HEK293T (cell line): ENCODE measurements at regions not wholly inside any gene's neighbourhood (a gene's known extent, or its start where the extent isn't known, plus 50 kb on each side); places are given as distances from the start of the nearest gene placed in this dataset.

Experiments used
- CTCF ChIA-PET: fragments of 350-600 bp; formaldehyde crosslinking; extraction: SDS; loops from one replicate; lab custom pipeline; 2021; ENCODE audit warnings: antibody characterized with exemption, inconsistent platforms; lab: Yijun Ruan, JAX
- POLR2A ChIA-PET: fragments of 350-600 bp; formaldehyde crosslinking; extraction: SDS; loops from one replicate; lab custom pipeline; 2020; ENCODE audit warnings: antibody characterized with exemption, inconsistent platforms; lab: Yijun Ruan, JAX
- DNase-seq: peaks from one replicate; pipeline ENCODE4 v3.0.0; 2012; ENCODE audit warnings: mixed read lengths; ENCODE audit errors: extremely low spot score
- ARNT ChIP-seq: fragments of 450-650 bp; IDR thresholded peaks from 2 replicates; pipeline ENCODE4 v1.6.1; 2017; ENCODE audit warnings: mild to moderate bottlenecking
- BHLHE40 ChIP-seq: fragments of 450-650 bp; IDR thresholded peaks from 2 replicates; pipeline ENCODE4 v1.6.1; 2016; ENCODE audit warnings: mild to moderate bottlenecking, moderate library complexity, borderline replicate concordance
- CTBP1 ChIP-seq: fragments of 450-650 bp; IDR thresholded peaks from 2 replicates; pipeline ENCODE4 v1.6.1; 2016; ENCODE audit warnings: borderline replicate concordance
- ELF4 ChIP-seq: fragments of 450-650 bp; IDR thresholded peaks from 2 replicates; pipeline ENCODE4 v1.6.1; 2017; ENCODE audit warnings: antibody characterized with exemption
- FOXA1 ChIP-seq: fragments of 450-650 bp; IDR thresholded peaks from 2 replicates; pipeline ENCODE4 v1.6.1; 2016; ENCODE audit warnings: mild to moderate bottlenecking
- FOXK2 ChIP-seq: fragments of 450-650 bp; IDR thresholded peaks from 2 replicates; pipeline ENCODE4 v1.6.1; 2016; ENCODE audit warnings: mild to moderate bottlenecking
- FOXM1 ChIP-seq: fragments of 450-650 bp; IDR thresholded peaks from 2 replicates; pipeline ENCODE4 v1.6.1; 2017; ENCODE audit warnings: mild to moderate bottlenecking, borderline replicate concordance
- HDGF ChIP-seq: fragments of 450-650 bp; IDR thresholded peaks from 2 replicates; pipeline ENCODE4 v1.6.1; 2017; ENCODE audit warnings: antibody characterized with exemption, borderline replicate concordance
- L3MBTL2 ChIP-seq: fragments of 450-650 bp; conservative IDR thresholded peaks from 2 replicates; pipeline ENCODE4 v1.6.1; 2016; ENCODE audit warnings: mild to moderate bottlenecking
- LEF1 ChIP-seq: fragments of 450-650 bp; IDR thresholded peaks from 2 replicates; pipeline ENCODE4 v1.6.1; 2017; ENCODE audit warnings: mild to moderate bottlenecking, borderline replicate concordance
- NFRKB ChIP-seq: fragments of 450-650 bp; IDR thresholded peaks from 2 replicates; pipeline ENCODE4 v1.6.1; 2016; ENCODE audit warnings: mild to moderate bottlenecking, moderate library complexity
- SP1 ChIP-seq: fragments of 450-650 bp; IDR thresholded peaks from 2 replicates; pipeline ENCODE4 v1.6.1; 2017
- SUZ12 ChIP-seq: fragments of 450-650 bp; IDR thresholded peaks from 2 replicates; pipeline ENCODE4 v1.6.1; 2016; ENCODE audit warnings: mild to moderate bottlenecking
- TARDBP ChIP-seq: fragments of 450-650 bp; IDR thresholded peaks from 2 replicates; pipeline ENCODE4 v1.6.1; 2016
- ZNF384 ChIP-seq: fragments of 450-650 bp; IDR thresholded peaks from 2 replicates; pipeline ENCODE4 v1.6.1; 2016
- TF ChIP-seq, protein P1 (sequence below): fragments of 450-650 bp; IDR thresholded peaks from 2 replicates; pipeline ENCODE4 v1.6.1; 2016

DNA sequence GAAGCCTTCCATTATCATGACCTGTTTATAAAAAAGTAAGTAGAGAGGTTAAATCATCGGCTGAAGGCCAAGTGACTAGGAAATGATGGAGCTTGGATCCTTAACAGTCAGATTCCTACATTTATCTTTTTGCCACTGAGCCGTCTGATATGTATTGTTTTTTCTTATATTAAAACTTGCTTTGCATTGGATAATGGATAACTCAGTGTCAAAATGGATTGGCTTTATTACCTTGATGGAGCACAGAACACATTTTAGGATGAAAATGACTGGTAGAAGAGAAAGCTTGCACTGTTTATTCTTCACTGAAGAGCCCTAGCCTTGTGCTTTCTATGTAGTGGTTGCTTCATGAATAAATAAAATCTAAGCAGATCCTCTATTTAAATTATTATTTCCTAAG is 54.2 kb upstream of the TSPAN5 start:
- ChIA-PET POLR2A (no interaction called here), CTCF (interaction anchor here (0.6 to 0.7 kb wide), 2 partner anchors 258 to 1222 kb away, joined by 3 to 6 read pairs; no protein-coding TSS in a partner anchor)
- DNase-seq, result no peak
- TF ChIP-seq TARDBP (no peak), LEF1 (no peak), HDGF (no peak), FOXM1 (no peak)

DNA sequence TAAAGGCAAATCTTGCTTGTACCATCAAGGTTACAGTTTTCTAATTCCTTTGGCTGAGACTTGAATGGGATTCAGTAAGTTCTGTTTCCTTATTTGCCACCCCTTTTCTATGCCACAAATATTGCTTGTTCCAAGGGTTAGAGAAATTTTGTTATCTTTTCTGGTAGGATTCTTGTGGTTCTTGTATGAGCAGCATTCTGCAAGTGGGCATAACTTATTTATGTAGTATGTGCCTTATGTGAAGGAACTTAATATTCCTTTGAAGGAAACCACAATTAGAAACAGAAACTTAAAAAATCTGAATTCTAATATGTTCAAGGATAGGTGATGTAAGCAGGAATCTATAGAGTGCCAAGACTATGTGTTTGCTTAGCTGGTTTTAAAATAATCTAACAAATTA is 53.1 kb upstream of the TSPAN5 start:
- POLR2A ChIA-PET, result no interaction called here
- CTCF ChIA-PET, result no interaction called here
- DNase-seq, result no peak
- TF ChIP-seq ELF4 (no peak), FOXM1 (no peak), SP1 (no peak), ARNT (no peak), CTBP1 (no peak), HDGF (no peak), BHLHE40 (no peak), FOXA1 (no peak), L3MBTL2 (no peak), FOXK2 (no peak), SUZ12 (no peak)
- TF ChIP-seq, protein P1, sequence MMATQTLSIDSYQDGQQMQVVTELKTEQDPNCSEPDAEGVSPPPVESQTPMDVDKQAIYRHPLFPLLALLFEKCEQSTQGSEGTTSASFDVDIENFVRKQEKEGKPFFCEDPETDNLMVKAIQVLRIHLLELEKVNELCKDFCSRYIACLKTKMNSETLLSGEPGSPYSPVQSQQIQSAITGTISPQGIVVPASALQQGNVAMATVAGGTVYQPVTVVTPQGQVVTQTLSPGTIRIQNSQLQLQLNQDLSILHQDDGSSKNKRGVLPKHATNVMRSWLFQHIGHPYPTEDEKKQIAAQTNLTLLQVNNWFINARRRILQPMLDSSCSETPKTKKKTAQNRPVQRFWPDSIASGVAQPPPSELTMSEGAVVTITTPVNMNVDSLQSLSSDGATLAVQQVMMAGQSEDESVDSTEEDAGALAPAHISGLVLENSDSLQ, result no peak

DNA sequence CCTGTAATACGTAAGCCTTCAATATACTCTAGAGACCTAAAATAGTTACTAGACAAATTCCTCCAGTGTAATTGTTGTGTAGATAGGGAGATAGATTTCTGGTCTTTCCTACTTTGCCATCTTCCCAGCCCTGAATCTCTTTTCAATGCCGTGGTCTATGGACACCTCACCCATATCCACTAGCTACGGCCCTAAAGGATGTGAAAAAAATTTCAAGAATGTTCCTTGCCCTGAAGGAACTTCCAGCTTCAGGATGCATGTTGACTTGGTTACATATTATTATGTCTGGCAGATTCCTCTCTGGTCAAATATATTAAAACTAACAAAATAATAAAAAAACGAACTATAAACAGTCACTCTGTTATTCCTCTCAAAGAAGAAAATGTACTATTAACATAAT is 52.4 kb upstream of the TSPAN5 start:
- TF ChIP-seq ELF4 (no peak), CTBP1 (no peak), FOXK2 (no peak), SUZ12 (no peak), HDGF (no peak), ARNT (no peak), ZNF384 (no peak), LEF1 (no peak), SP1 (no peak), TARDBP (no peak), FOXM1 (no peak), BHLHE40 (no peak), FOXA1 (no peak), NFRKB (no peak), L3MBTL2 (no peak)
- TF ChIP-seq, protein P1, result no peak
- no peak for DNase-seq
- POLR2A ChIA-PET, result no interaction called here
- CTCF ChIA-PET, result no interaction called here
